OCI-LY3 (cell line): ENCODE measurements at regions not wholly inside any gene's neighbourhood (a gene's known extent, or its start where the extent isn't known, plus 50 kb on each side); places are given as distances from the start of the nearest gene placed in this dataset.

Experiments used
- EZH2phosphoT487 ChIP-seq: fragments of 200-600 bp; shearing (Covaris generic); IDR thresholded peaks from 2 replicates; pipeline ENCODE4 v1.6.1; 2018; ENCODE audit warnings: antibody characterized with exemption, mixed run types, low read depth
- TF ChIP-seq, protein P1 (sequence below): fragments of 200-600, 300-600 bp; sonication (generic); IDR thresholded peaks from 2 replicates; pipeline ENCODE4 v1.5.1; 2014; ENCODE audit warnings: antibody characterized with exemption, low read length, low read depth

DNA sequence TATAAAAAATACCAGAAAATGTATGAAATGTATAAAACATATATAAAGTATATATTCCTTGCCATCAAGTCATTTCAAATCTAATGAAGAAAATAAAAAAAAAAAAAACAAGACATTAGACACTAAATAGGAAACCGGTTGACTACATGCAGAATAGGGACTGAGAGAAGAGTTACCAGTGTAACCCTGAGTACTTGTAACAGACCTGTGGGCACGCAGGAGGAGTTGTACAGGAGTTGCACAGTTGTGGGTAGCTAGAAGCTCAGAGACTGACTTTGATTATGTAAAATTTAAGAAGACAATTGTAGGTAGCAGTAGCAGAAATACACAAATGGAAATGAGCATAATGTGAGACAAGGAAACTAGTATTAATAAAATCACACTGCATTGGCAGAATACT, 112.4 kb upstream of the DST start:
- TF ChIP-seq, protein P1, sequence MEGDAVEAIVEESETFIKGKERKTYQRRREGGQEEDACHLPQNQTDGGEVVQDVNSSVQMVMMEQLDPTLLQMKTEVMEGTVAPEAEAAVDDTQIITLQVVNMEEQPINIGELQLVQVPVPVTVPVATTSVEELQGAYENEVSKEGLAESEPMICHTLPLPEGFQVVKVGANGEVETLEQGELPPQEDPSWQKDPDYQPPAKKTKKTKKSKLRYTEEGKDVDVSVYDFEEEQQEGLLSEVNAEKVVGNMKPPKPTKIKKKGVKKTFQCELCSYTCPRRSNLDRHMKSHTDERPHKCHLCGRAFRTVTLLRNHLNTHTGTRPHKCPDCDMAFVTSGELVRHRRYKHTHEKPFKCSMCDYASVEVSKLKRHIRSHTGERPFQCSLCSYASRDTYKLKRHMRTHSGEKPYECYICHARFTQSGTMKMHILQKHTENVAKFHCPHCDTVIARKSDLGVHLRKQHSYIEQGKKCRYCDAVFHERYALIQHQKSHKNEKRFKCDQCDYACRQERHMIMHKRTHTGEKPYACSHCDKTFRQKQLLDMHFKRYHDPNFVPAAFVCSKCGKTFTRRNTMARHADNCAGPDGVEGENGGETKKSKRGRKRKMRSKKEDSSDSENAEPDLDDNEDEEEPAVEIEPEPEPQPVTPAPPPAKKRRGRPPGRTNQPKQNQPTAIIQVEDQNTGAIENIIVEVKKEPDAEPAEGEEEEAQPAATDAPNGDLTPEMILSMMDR = no peak
- no peak for TF ChIP-seq EZH2phosphoT487
